ENCODE measurements at regions not wholly inside any gene's neighbourhood (a gene's known extent, or its start where the extent isn't known, plus 50 kb on each side); places are given as distances from the start of the nearest gene placed in this dataset.

GRCh38 chr12:131421509-131422186 lies 289.2 kb upstream of the SFSWAP start:
- TF ChIP-seq, protein P1, sequence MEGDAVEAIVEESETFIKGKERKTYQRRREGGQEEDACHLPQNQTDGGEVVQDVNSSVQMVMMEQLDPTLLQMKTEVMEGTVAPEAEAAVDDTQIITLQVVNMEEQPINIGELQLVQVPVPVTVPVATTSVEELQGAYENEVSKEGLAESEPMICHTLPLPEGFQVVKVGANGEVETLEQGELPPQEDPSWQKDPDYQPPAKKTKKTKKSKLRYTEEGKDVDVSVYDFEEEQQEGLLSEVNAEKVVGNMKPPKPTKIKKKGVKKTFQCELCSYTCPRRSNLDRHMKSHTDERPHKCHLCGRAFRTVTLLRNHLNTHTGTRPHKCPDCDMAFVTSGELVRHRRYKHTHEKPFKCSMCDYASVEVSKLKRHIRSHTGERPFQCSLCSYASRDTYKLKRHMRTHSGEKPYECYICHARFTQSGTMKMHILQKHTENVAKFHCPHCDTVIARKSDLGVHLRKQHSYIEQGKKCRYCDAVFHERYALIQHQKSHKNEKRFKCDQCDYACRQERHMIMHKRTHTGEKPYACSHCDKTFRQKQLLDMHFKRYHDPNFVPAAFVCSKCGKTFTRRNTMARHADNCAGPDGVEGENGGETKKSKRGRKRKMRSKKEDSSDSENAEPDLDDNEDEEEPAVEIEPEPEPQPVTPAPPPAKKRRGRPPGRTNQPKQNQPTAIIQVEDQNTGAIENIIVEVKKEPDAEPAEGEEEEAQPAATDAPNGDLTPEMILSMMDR (IDR thresholded peaks at IDR 0.05) = no peak
- no peak for TF ChIP-seq POLR2A (IDR thresholded peaks at IDR 0.05)

All from uterus (tissue), 2 donors.